GM18502 (cell line): ENCODE measurements at regions not wholly inside any gene's neighbourhood (a gene's known extent, or its start where the extent isn't known, plus 50 kb on each side); places are given as distances from the start of the nearest gene placed in this dataset.
"Not testable (repeated sequence)": the region's sequence is repeated elsewhere in the genome, so short reads cannot be mapped to it uniquely, and the experiment has no call there.

Experiments used
- ATAC-seq: cut with Tn5 transposase; IDR thresholded peaks from one replicate; pipeline ENCODE4 v1.9.1; 2021; ENCODE audit warnings: mild to moderate bottlenecking; ENCODE audit not compliant: unreplicated experiment, poor library complexity

- no peak for ATAC-seq
Measured at GRCh38 chr4:151459375-151459774, 50.4 kb downstream of the FHIP1A start.

- ATAC-seq = no peak
Measured at GRCh38 chr4:151460434-151460833, 51.5 kb downstream of the FHIP1A start.

- ATAC-seq = no peak
Measured at GRCh38 chr4:151462554-151462953, 53.6 kb downstream of the FHIP1A start.

- no peak for ATAC-seq
Measured at GRCh38 chr4:151468715-151469696, 60.0 kb downstream of the FHIP1A start.

GRCh38 chr4:151469970-151470369, 61.0 kb downstream of the FHIP1A start:
- no peak for ATAC-seq

- no peak for ATAC-seq
Measured at GRCh38 chr4:151471728-151472127, 62.8 kb downstream of the FHIP1A start.

- ATAC-seq = no peak
Measured at GRCh38 chr4:151472297-151472696, 63.3 kb downstream of the FHIP1A start.

- no peak for ATAC-seq
Measured at GRCh38 chr4:151472711-151473110, 63.7 kb downstream of the FHIP1A start.

GRCh38 chr4:151473521-151474097, 64.6 kb downstream of the FHIP1A start:
- ATAC-seq = no peak

- ATAC-seq = no peak
Measured at GRCh38 chr4:151475035-151475714, 66.2 kb downstream of the FHIP1A start.

- ATAC-seq = no peak
Measured at GRCh38 chr4:151481813-151482212, 72.8 kb downstream of the FHIP1A start.

- no peak for ATAC-seq
Measured at GRCh38 chr4:151484396-151485102, 75.6 kb downstream of the FHIP1A start.

- no peak for ATAC-seq
Measured at GRCh38 chr4:151485541-151486131, 76.7 kb downstream of the FHIP1A start.

- no peak for ATAC-seq
Measured at GRCh38 chr4:151486168-151486567, 77.2 kb downstream of the FHIP1A start.

GRCh38 chr4:151488968-151489367, 80.0 kb downstream of the FHIP1A start:
- ATAC-seq = no peak

- ATAC-seq = no peak
Measured at GRCh38 chr4:151489462-151490203, 80.7 kb downstream of the FHIP1A start.

GRCh38 chr4:151495612-151496011, 86.6 kb downstream of the FHIP1A start:
- not testable (repeated sequence) for ATAC-seq

GRCh38 chr4:151511548-151511947, 102.6 kb downstream of the FHIP1A start:
- not testable (repeated sequence) for ATAC-seq

GRCh38 chr4:151517896-151518295, 108.9 kb downstream of the FHIP1A start:
- no peak for ATAC-seq
